ENCODE measurements at regions not wholly inside any gene's neighbourhood (a gene's known extent, or its start where the extent isn't known, plus 50 kb on each side); places are given as distances from the start of the nearest gene placed in this dataset.

DNA sequence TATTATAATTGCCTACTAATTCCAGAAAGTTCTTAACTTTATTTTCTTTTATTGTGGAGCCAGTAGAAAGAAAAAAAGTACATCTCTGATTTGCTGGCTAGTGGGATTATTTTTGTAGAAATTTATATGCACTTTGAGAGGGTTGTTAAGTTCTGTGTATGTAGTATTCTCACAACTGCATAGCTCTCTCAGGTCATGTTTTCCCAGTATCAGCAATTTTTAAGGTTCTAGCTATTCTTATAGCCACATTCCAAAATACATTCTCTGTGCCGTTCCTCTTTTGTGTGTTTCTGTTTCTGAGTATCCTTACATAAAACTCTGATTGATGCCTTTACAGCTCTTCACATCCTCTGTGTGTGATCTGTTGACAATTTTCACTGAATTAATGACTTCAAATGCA, 199.3 kb upstream of the KYNU start:
- TF ChIP-seq, protein P1, sequence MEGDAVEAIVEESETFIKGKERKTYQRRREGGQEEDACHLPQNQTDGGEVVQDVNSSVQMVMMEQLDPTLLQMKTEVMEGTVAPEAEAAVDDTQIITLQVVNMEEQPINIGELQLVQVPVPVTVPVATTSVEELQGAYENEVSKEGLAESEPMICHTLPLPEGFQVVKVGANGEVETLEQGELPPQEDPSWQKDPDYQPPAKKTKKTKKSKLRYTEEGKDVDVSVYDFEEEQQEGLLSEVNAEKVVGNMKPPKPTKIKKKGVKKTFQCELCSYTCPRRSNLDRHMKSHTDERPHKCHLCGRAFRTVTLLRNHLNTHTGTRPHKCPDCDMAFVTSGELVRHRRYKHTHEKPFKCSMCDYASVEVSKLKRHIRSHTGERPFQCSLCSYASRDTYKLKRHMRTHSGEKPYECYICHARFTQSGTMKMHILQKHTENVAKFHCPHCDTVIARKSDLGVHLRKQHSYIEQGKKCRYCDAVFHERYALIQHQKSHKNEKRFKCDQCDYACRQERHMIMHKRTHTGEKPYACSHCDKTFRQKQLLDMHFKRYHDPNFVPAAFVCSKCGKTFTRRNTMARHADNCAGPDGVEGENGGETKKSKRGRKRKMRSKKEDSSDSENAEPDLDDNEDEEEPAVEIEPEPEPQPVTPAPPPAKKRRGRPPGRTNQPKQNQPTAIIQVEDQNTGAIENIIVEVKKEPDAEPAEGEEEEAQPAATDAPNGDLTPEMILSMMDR (conservative IDR thresholded peaks at IDR 0.05; ENCODE audit: low read length), result no peak
- no peak overlapping the region for H3K4me3 ChIP-seq (ENCODE audit: low read length)
- no peak for DNase-seq (ENCODE audit: low read depth)

DNA sequence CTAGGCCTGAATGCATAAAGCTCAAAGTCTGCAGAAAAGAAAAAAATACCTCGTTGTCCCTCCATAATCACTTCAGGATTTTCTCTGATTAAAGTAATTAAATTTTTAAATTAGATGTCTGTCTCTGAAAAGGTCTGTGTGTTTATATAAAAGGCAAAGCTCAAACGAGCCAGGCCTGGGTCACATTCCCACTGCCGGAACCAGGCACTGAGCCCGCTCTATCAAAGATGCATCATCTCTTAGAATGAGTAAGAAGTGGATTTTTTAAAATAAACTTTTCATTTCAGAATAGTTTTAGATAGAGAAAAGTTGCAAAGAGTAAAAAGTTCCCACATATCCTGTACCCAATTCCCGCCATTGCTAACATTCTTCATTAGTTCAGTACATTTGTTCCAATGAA, 202.1 kb upstream of the KYNU start:
- no peak overlapping the region for H3K4me3 ChIP-seq (ENCODE audit: low read length)
- TF ChIP-seq, protein P1 (conservative IDR thresholded peaks at IDR 0.05; ENCODE audit: low read length), result no peak
- no peak for DNase-seq (ENCODE audit: low read depth)

DNA sequence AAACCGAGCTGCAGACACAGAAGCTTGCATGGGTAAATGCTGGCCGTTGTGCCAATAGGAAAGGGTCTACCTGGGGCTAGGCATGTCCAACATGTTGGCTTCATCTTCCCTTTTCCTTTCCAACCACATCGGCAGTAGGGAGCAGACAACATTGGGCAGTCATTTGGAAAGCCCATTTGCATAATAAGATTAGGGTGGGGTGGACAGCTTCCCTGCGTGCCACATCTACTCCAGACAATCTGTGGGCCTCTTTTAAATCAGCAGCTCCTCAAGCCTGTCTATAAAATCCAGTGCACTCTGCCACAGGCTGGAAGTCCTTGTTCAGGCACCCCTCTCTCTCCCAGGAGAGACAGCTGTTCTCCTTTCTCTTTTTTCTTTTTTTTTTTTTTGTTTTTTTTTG, 203.6 kb upstream of the KYNU start:
- TF ChIP-seq, protein P1 (conservative IDR thresholded peaks at IDR 0.05; ENCODE audit: low read length), result no peak
- H3K4me3 ChIP-seq (ENCODE audit: low read length), result no peak overlapping the region
- DNase-seq (ENCODE audit: low read depth), result no peak

DNA sequence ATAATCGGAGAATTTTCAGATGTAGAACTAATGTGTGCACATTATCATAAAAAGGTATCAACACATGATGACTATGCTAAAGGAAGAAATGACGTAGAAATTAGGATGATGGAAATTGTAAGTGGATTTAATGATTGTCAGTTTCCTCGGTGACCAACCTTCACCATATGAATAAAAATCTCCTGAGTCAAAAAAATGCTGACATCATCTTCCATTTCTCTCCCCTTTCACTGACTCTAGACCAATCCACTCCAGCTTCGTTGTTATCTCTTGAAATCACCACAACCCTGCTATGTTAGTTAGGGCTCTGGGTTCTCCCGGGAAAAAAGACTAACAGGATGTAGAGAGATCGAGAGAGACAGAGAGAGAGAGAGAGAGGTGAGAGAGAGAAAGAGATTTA, 204.8 kb upstream of the KYNU start:
- DNase-seq (ENCODE audit: low read depth), result no peak
- TF ChIP-seq, protein P1 (conservative IDR thresholded peaks at IDR 0.05; ENCODE audit: low read length), result no peak
- no peak overlapping the region for H3K4me3 ChIP-seq (ENCODE audit: low read length)

DNA sequence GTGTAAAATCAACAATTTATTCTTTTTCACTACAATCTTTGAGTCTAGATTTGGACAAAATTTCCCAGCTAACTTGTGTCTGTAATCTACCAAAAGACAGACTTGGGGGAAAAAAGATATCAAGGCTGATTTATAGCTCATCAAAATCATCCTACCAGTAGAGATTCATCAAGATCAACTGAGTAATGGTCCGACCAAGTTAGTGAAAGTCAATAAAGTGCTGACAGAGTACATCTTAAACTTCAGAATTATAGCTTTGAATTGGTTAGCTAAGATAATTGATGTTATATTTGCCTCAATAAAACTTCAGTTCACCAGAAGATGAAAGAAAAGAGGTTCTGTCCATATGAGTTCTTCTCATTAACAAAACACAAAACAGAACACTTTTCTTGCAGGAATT, 207.1 kb upstream of the KYNU start:
- no peak for DNase-seq (ENCODE audit: low read depth)
- TF ChIP-seq, protein P1 (conservative IDR thresholded peaks at IDR 0.05; ENCODE audit: low read length), result no peak
- H3K4me3 ChIP-seq (ENCODE audit: low read length), result no peak overlapping the region

DNA sequence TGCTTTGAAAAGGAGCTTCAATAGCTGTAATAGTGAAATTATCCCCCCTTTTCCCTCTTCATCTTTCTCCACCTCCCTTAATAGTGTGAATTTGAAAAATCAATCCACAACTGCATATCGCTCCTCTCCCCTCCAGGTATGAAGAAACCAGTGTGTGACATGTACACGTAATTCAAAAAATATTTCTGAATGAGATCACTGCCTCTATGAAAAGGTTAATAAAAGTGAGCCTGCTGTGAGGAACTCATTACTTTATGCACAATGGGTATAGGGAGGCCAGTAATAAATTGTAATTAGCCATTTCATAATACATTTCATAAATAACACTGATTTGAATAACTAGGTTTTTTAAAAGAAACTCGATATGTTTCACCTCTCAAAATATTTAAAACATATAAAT, 209.0 kb upstream of the KYNU start:
- H3K4me3 ChIP-seq (ENCODE audit: low read length), result no peak overlapping the region
- TF ChIP-seq, protein P1 (conservative IDR thresholded peaks at IDR 0.05; ENCODE audit: low read length), result no peak
- no peak for DNase-seq (ENCODE audit: low read depth)

DNA sequence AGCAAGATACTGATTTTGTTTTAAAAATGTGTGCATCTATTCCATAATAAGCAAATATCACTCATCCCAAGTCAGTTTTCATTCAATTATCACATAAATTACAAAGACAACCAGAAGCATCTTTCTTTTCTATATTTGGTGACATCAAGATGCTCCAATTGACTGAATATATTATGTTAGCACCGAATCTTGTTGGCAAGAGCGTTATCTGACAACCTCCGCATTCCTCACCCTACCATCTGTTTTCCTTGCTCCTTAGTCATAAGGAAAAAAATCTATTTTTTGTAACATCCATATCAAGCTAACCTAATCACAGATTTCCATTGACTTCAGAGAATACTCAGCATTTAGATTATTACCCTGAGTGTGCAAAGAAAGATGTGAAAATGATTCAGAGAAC, 212.2 kb upstream of the KYNU start:
- H3K4me3 ChIP-seq (ENCODE audit: low read length), result no peak overlapping the region
- DNase-seq (ENCODE audit: low read depth), result no peak
- TF ChIP-seq, protein P1 (conservative IDR thresholded peaks at IDR 0.05; ENCODE audit: low read length), result no peak
